8988T (cell line): ENCODE measurements at regions not wholly inside any gene's neighbourhood (a gene's known extent, or its start where the extent isn't known, plus 50 kb on each side); places are given as distances from the start of the nearest gene placed in this dataset.
"Not testable (repeated sequence)": the region's sequence is repeated elsewhere in the genome, so short reads cannot be mapped to it uniquely, and the experiment has no call there.

Experiments
- DNase-seq: peaks from one replicate; pipeline ENCODE4 v3.0.0; 2011

GRCh38 chr20:33908336-33908735 is 85.4 kb upstream of the RALY start:
- DNase-seq = no peak

GRCh38 chr20:33908868-33909267 is 84.8 kb upstream of the RALY start:
- no peak for DNase-seq

- no peak for DNase-seq
Observed at GRCh38 chr20:33909331-33909921, 84.3 kb upstream of the RALY start.

GRCh38 chr20:33910056-33910455 is 83.7 kb upstream of the RALY start:
- no peak for DNase-seq

GRCh38 chr20:33910529-33911327 is 83.0 kb upstream of the RALY start:
- no peak for DNase-seq

GRCh38 chr20:33914919-33915318 is 78.8 kb upstream of the RALY start:
- peak; percentile 70 for DNase-seq

GRCh38 chr20:33915726-33916331 is 77.9 kb upstream of the RALY start:
- peak; percentile 46 for DNase-seq

GRCh38 chr20:33916768-33917167 is 76.9 kb upstream of the RALY start:
- DNase-seq = no peak

GRCh38 chr20:33917831-33918525 is 75.7 kb upstream of the RALY start:
- DNase-seq = no peak

GRCh38 chr20:33918662-33919061 is 75.0 kb upstream of the RALY start:
- no peak for DNase-seq

GRCh38 chr20:33919653-33920052 is 74.1 kb upstream of the RALY start:
- DNase-seq = no peak

GRCh38 chr20:33922224-33922623 is 71.5 kb upstream of the RALY start:
- DNase-seq = no peak

GRCh38 chr20:33923740-33924139 is 70.0 kb upstream of the RALY start:
- DNase-seq = no peak

- DNase-seq = no peak
Observed at GRCh38 chr20:33925867-33926266, 67.8 kb upstream of the RALY start.

GRCh38 chr20:33926425-33926824 is 67.3 kb upstream of the RALY start:
- DNase-seq = no peak

GRCh38 chr20:33927724-33928123 is 66.0 kb upstream of the RALY start:
- DNase-seq = no peak

- DNase-seq = no peak
Observed at GRCh38 chr20:33929917-33930316, 63.8 kb upstream of the RALY start.

- DNase-seq = peak; percentile 33
Observed at GRCh38 chr20:33933469-33933909, 60.2 kb upstream of the RALY start.

GRCh38 chr20:33936656-33937055 is 57.1 kb upstream of the RALY start:
- DNase-seq = no peak

- not testable (repeated sequence) for DNase-seq
Observed at GRCh38 chr20:33939031-33939430, 54.7 kb upstream of the RALY start.

GRCh38 chr20:33940666-33941065 is 53.0 kb upstream of the RALY start:
- DNase-seq = no peak
